HG02571 (cell line): ENCODE measurements at regions not wholly inside any gene's neighbourhood (a gene's known extent, or its start where the extent isn't known, plus 50 kb on each side); places are given as distances from the start of the nearest gene placed in this dataset.

Experiments
- ATAC-seq: cut with Tn5 transposase; IDR thresholded peaks from one replicate; pipeline ENCODE4 v1.9.1; 2021; ENCODE audit warnings: mild to moderate bottlenecking, moderate library complexity; ENCODE audit not compliant: unreplicated experiment

GRCh38 chr4:141395919-141396318 lies 175.2 kb downstream of the ZNF330 start:
- ATAC-seq, result no peak

GRCh38 chr4:141402712-141403111 lies 182.0 kb downstream of the ZNF330 start:
- no peak for ATAC-seq

DNA sequence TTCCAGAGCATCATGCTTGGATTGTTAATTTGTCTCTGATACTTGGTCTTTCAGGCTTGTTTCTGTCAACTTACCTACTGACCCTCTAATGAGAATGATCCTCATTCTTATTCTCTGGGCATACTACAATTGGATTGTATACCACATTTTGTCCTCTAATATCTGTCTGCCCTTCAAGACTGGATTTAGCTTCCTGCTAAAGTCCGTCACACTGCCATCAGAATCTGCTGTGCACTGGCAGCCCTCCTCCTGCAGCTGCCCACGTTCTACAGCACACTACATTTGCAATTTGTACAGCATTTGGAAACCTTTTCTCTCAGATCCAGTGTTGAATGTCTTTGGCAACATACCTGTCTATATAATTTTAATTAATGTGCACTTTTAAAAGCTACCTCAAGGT lies 183.1 kb downstream of the ZNF330 start:
- no peak for ATAC-seq

DNA sequence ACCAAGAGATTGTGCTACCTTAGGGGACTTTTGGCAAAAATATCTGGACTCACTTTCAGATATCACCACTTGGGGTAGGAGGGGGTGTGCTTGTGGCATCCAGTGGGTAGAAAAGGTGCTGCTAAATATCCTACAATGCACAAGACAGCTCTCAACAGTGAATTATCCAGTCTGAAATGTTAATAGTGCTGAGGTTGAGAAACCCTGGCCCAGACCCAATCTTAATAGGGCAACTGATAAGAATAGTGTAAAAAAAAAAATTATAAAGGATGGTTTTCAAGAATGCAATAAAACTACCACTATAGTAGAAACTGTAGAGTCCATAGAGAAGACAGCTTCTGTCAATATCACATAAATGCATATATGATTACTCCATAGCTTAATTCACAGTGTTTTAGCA lies 185.5 kb downstream of the ZNF330 start:
- ATAC-seq, result no peak

GRCh38 chr4:141409556-141409955 lies 188.9 kb downstream of the ZNF330 start:
- ATAC-seq, result no peak

DNA sequence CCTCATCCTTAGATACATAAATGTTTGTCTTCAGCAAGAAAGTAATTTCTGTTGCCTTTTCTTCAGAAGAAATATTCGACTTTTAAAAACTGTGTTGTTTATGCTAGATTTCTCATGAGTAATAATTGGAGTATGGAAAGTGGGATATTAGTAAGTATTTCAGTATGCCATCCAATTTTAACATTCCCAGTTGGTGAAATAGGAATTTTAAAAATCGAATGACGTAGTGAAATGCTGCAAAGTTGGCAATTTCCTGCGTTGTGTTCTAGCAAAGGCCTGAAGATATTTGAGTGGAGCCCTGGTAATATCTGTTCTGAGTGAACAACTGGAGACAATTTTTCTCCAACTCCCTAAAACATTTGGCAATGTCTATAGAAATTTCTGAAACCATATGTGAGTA lies 190.1 kb downstream of the ZNF330 start:
- ATAC-seq, result no peak

GRCh38 chr4:141411936-141412335 lies 191.2 kb downstream of the ZNF330 start:
- ATAC-seq, result no peak

DNA sequence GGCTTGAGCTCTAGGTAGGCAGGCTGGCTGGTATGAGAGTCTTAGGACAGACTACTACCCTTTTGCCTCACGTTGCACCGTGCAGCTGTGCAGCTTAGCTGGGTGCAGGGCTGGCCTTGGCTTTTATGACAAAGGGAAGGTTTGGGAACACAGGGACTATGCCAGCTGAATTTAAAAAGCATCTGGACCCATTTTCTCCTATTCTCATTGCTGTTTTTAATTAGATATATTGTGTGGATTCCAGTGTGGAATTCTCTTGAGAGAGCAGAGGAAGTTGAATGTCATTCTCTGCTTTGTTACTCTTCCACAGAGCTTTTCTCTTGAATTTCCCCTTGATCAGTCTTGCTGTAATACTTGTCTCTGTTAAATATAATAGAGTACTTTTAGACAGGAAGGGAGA lies 192.7 kb downstream of the ZNF330 start:
- ATAC-seq, result no peak

- no peak for ATAC-seq
These were observed 195.0 kb downstream of the ZNF330 start for GRCh38 chr4:141415651-141416050.

GRCh38 chr4:141416219-141416618 lies 195.5 kb downstream of the ZNF330 start:
- ATAC-seq, result no peak

- no peak for ATAC-seq
These were observed 196.1 kb downstream of the ZNF330 start for GRCh38 chr4:141416677-141417363.

DNA sequence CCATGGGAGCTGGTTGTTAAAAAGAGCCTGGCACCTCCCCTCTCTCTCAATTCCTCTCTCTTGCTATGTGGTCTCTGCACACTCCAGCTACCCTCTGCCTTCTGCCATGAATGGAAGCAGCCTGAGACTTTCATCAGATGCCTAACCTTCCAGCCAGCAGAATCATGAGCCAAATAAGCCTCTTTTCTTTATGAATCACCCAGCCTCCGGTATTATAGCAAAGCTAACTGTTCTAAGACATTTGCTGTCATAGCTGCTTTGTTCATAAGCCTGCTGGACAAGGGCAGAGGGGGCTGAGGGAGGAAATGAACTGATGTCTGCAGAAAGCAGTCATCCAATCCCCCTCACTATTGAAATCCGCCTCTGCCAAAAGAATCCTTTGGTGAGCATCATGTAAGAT lies 196.7 kb downstream of the ZNF330 start:
- ATAC-seq, result no peak

GRCh38 chr4:141425124-141425523 lies 204.4 kb downstream of the ZNF330 start:
- ATAC-seq, result no peak

GRCh38 chr4:141427726-141428296 lies 207.1 kb downstream of the ZNF330 start:
- ATAC-seq, result no peak

- ATAC-seq, result no peak
These were observed 206.4 kb upstream of the IL15 start for GRCh38 chr4:141429933-141430332.

DNA sequence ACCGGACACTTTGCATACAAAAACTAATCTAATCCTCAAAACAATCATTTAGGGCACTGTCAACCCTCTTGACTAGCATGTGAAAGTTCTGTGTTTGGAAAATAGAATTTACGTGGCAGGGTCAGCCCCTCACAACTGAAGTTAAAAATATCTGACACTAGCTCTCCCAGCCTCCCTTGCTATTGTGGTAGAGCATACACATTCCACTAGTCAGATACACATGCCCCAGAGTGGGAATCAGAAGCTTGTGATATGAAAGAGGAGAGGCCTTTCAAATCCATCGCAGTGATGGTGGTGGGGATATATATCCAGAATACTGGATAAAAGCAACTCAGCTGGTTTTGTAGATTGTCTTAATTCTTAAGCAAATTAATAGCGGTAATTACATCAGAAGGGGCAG lies 205.7 kb upstream of the IL15 start:
- ATAC-seq, result no peak

- ATAC-seq, result no peak
These were observed 204.2 kb upstream of the IL15 start for GRCh38 chr4:141432000-141432712.

GRCh38 chr4:141435446-141436225 lies 200.7 kb upstream of the IL15 start:
- ATAC-seq, result no peak

- ATAC-seq, result no peak
These were observed 197.2 kb upstream of the IL15 start for GRCh38 chr4:141439223-141439622.

DNA sequence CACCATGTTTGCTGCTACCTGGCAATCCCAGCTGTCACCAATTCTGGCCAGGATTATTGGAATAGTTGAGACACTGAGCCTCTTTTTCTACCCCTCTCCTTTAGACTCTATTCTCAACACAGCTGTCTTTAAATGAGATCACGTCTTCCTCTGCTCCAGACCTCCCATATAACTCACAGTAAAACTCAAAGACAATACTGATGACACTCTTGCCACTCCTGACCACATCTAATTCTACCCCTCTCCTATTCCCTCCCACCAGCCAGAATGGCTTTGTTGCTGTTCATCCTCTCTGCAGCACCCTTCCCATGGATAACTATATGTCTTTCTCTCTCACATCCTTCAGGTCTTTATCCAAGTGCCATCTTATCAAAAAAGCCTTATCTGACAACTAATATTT lies 188.6 kb upstream of the IL15 start:
- no peak for ATAC-seq

- ATAC-seq, result no peak
These were observed 187.9 kb upstream of the IL15 start for GRCh38 chr4:141448490-141448889.

DNA sequence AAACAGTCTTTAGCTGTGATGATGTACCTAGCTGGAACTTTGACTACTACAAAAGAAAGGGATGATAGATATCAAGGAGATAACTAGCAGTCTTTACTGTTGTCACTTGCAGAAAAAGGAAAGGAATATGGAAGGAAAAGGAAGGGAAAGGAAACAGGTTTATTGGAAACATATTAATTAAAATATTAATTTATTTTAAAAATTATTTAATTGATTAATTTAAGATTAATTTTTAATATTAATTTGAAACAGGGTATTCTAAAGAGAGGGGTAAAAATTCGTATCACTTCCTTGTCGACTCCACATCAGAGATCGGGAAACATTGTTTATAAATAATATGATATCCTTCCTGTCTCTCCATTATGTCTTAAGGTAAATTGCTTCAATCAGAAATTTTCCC lies 186.5 kb upstream of the IL15 start:
- no peak for ATAC-seq
